ENCODE measurements at regions not wholly inside any gene's neighbourhood (a gene's known extent, or its start where the extent isn't known, plus 50 kb on each side); places are given as distances from the start of the nearest gene placed in this dataset.

- DNase-seq, result no peak
- in situ Hi-C loops (cut with MboI; ENCODE audit: low pct_unique_long_range_greater_than_20kb, low sequenced_read_pairs), result no loop called here
Observed at GRCh38 chr7:41809940-41810576, 107.2 kb upstream of the INHBA start.

GRCh38 chr7:41809529-41809939 lies 106.6 kb upstream of the INHBA start:
- peak; percentile 51 for DNase-seq

GRCh38 chr7:41809116-41809515 lies 106.2 kb upstream of the INHBA start:
- DNase-seq, result no peak
- in situ Hi-C loops (cut with MboI; ENCODE audit: low pct_unique_long_range_greater_than_20kb, low sequenced_read_pairs), result no loop called here

More at GRCh38 chr7:41809529-41809939, 106.6 kb upstream of the INHBA start:
- in situ Hi-C loops (cut with MboI; ENCODE audit: low pct_unique_long_range_greater_than_20kb, low sequenced_read_pairs), result no loop called here

DNA sequence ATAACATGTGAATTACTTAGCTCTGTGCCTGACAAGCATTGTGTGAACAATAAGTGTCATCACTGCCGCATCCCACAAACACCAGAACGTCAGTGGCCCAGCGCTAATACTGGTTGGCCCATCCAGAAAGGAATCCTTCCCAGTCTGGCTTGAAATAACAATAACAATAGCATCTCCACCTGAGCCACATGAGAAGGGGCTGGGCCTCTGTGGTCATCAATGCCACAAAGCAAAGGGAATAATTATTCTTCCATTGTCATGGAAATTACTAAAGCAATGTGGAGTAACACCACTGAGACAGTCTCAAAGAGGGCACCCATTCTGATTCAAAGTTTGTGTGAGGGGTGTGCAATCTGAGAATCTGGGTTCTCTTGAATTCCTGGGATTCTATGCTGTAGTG lies 105.7 kb upstream of the INHBA start:
- DNase-seq, result no peak
- in situ Hi-C loops (cut with MboI; ENCODE audit: low pct_unique_long_range_greater_than_20kb, low sequenced_read_pairs), result no loop called here

DNA sequence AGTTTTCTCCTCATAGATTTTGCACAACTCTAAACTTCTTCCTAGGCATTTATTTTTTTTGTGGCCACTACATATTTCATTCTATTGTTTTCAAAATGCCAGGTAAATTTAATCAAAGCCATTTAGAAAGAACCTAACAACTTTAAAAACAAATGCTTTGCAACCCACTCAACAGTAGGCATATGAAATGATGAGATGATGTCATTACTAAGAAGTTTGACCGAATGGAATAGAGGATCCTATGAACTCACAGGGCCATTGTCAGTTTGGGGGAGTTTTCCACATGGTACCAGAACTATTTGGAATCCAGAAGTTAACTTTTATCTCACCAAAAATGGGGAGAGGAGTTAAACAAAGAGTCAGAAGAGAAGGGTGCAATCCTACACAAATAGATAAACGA lies 100.7 kb upstream of the INHBA start:
- in situ Hi-C loops (cut with MboI; ENCODE audit: low pct_unique_long_range_greater_than_20kb, low sequenced_read_pairs), result no loop called here
- DNase-seq, result no peak

DNA sequence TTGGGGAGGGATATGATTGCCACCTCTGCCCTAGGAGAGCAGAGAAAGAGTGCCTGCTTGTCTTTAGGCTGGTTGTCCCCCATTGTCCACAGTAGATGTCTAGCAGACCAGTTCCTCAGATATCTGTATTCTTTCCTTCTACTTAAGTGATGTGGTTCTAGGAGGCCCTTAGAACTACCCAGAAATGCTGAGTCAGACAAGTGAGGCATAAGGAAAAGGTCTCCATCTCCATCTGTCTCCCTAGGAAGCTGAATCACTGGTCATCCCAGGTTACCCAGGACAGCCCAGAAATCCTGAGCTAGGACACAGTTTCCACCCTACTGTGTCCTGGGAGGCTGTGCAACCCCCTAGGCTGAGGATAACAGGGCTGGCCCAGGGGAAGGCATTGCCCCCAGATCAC lies 93.4 kb upstream of the INHBA start:
- DNase-seq, result no peak
- in situ Hi-C loops (cut with MboI; ENCODE audit: low pct_unique_long_range_greater_than_20kb, low sequenced_read_pairs), result no loop called here

- in situ Hi-C loops (cut with MboI; ENCODE audit: low pct_unique_long_range_greater_than_20kb, low sequenced_read_pairs), result no loop called here
- DNase-seq, result no peak
Observed at GRCh38 chr7:41795276-41795833, 92.5 kb upstream of the INHBA start.

- in situ Hi-C loops (cut with MboI; ENCODE audit: low pct_unique_long_range_greater_than_20kb, low sequenced_read_pairs), result no loop called here
- DNase-seq, result no peak
Observed at GRCh38 chr7:41793556-41793955, 90.7 kb upstream of the INHBA start.

DNA sequence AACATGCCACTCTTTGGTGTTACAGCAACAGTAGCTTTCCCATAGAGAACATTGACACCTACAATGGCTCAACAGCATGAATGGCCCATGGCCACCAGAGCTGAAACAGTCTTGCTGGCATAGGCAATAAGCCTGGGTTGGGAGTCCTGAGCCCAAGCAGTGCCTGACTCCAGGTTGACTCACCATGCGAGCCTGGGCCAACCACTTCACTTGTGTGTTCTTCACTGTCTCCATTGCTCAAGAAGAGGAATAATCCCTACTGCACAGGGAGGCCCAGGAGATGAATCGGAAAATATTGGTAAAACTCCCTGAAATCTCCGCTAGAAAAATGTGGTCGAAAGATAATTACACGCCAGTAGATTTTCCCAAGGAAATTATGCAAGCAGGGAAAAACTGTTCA lies 89.2 kb upstream of the INHBA start:
- in situ Hi-C loops (cut with MboI; ENCODE audit: low pct_unique_long_range_greater_than_20kb, low sequenced_read_pairs), result no loop called here
- no peak for DNase-seq

- no peak for DNase-seq
- in situ Hi-C loops (cut with MboI; ENCODE audit: low pct_unique_long_range_greater_than_20kb, low sequenced_read_pairs), result no loop called here
Observed at GRCh38 chr7:41788556-41788955, 85.7 kb upstream of the INHBA start.

GRCh38 chr7:41787651-41788350 lies 84.9 kb upstream of the INHBA start:
- no peak for DNase-seq
- in situ Hi-C loops (cut with MboI; ENCODE audit: low pct_unique_long_range_greater_than_20kb, low sequenced_read_pairs), result no loop called here

GRCh38 chr7:41786944-41787343 lies 84.1 kb upstream of the INHBA start:
- no peak for DNase-seq
- in situ Hi-C loops (cut with MboI; ENCODE audit: low pct_unique_long_range_greater_than_20kb, low sequenced_read_pairs), result no loop called here

DNA sequence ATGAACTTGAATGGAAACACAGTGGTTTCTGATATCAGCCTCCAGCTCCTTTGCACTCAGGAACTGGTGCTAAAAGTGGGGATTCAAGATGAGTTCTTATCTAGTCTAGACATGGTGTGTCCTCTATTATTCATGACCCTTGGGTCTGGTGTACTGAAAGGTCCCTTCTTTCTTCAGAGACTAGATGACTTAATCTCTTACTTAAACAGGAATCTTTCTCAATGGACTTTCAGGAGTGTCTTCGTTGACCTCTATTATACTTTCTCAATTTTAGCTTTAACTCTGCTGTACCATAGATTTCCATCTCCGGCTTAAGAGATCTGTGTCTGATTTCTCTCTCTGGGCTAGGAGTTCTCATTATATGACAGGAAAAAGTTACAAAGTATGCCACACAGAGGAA lies 83.5 kb upstream of the INHBA start:
- in situ Hi-C loops (cut with MboI; ENCODE audit: low pct_unique_long_range_greater_than_20kb, low sequenced_read_pairs), result no loop called here
- DNase-seq, result no peak

DNA sequence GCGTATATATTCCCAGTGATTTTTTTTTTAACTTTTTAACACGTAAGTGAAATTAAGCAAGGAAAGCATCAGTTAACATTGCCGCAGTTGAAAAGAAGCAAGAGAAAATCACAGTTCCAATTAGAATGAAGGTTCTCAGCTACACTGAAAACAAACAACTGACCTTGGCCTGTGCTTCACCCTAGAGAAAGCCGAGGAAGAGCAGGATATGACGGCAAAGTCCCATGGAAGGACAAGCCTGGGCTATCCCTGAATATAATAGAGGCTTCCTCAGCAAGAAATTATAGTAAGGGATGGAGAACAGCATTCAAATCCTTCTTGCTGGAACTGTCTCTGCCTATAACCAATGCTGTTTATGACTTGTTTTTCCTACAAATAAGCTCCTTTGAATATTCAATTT lies 83.0 kb upstream of the INHBA start:
- in situ Hi-C loops (cut with MboI; ENCODE audit: low pct_unique_long_range_greater_than_20kb, low sequenced_read_pairs), result no loop called here
- DNase-seq, result no peak

GRCh38 chr7:41785265-41785664 lies 82.4 kb upstream of the INHBA start:
- in situ Hi-C loops (cut with MboI; ENCODE audit: low pct_unique_long_range_greater_than_20kb, low sequenced_read_pairs), result no loop called here
- DNase-seq, result no peak

DNA sequence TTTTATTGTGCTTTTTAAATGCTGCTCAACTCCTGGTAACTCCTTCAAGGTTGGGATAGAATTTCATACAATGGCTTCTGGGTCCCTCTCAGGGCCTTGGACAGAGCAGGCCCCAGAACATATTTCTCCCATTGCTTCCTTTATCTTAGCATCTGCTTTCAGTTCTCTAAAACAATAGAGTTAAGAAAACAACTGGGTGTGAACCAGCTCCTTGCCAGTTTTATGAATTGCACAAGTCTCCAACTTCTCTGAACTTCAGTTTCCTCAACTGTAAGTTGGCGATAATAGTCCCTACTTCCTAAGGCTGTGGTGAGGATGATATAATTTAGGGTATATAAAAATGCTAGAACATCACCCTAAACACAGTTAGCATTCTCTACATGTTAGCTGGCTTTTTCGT lies 77.0 kb upstream of the INHBA start:
- in situ Hi-C loops (cut with MboI; ENCODE audit: low pct_unique_long_range_greater_than_20kb, low sequenced_read_pairs), result no loop called here
- peak; percentile 79 for DNase-seq

DNA sequence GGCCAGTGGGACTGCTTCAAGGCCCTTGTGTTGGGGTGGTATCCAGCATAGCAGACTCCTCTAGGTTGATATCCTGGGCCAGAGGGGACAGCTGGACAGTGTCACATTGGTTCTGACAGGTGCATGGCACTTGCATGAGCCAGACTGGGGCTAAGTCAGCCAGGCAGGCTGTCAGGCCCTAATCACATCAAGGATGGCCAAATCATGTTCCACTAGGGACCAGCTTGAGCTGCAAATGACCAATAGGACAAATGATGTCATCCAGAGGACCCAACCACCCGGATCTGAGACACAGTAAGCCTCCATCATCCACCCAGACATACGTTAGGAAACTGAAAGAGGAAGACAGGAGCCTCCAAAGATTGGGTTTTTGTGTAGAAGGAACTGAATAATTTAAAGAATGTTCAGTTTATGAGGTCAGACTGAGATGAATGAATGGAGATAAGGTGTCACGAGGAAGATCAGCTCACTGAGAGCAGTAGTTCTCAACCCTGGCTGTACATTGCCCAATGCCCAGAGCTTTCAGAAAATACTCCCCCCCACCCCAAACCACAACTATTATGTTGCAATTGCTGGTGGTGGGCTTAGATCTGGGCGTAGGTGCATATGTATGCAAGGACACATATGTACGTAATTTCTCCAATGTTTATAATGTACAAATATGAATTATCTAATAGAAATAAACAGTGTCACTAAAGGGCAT lies 75.2 kb upstream of the INHBA start:
- peak; percentile 91 for DNase-seq
- in situ Hi-C loops (cut with MboI; ENCODE audit: low pct_unique_long_range_greater_than_20kb, low sequenced_read_pairs), result no loop called here

- in situ Hi-C loops (cut with MboI; ENCODE audit: low pct_unique_long_range_greater_than_20kb, low sequenced_read_pairs), result no loop called here
- DNase-seq, result no peak
Observed at GRCh38 chr7:41774966-41775365, 72.1 kb upstream of the INHBA start.

GRCh38 chr7:41773756-41774155 lies 70.9 kb upstream of the INHBA start:
- DNase-seq, result peak; percentile 25
- in situ Hi-C loops (cut with MboI; ENCODE audit: low pct_unique_long_range_greater_than_20kb, low sequenced_read_pairs), result no loop called here

- in situ Hi-C loops (cut with MboI; ENCODE audit: low pct_unique_long_range_greater_than_20kb, low sequenced_read_pairs), result no loop called here
- DNase-seq, result peak; percentile 20
Observed at GRCh38 chr7:41771717-41772116, 68.8 kb upstream of the INHBA start.

All from KBM-7 (cell line).